ENCODE measurements at regions not wholly inside any gene's neighbourhood (a gene's known extent, or its start where the extent isn't known, plus 50 kb on each side); places are given as distances from the start of the nearest gene placed in this dataset.

GRCh38 chr7:155203059-155203881, 94.4 kb upstream of the INSIG1 start:
- no peak for DNase-seq

GRCh38 chr7:155203882-155204691, 93.6 kb upstream of the INSIG1 start:
- DNase-seq, result no peak

- no peak for DNase-seq
Observed at GRCh38 chr7:155204744-155205367, 92.8 kb upstream of the INSIG1 start.

- DNase-seq, result peak; percentile 86
Observed at GRCh38 chr7:155205368-155206317, 92.0 kb upstream of the INSIG1 start.

- peak; percentile 61 for DNase-seq
Observed at GRCh38 chr7:155206318-155207020, 91.2 kb upstream of the INSIG1 start.

GRCh38 chr7:155207326-155208002, 90.2 kb upstream of the INSIG1 start:
- no peak for DNase-seq

GRCh38 chr7:155208681-155209477, 88.8 kb upstream of the INSIG1 start:
- DNase-seq, result no peak

- DNase-seq, result no peak
Observed at GRCh38 chr7:155209478-155210319, 88.0 kb upstream of the INSIG1 start.

GRCh38 chr7:155210356-155210755, 87.3 kb upstream of the INSIG1 start:
- DNase-seq, result no peak

GRCh38 chr7:155211173-155211572, 86.5 kb upstream of the INSIG1 start:
- DNase-seq, result no peak

GRCh38 chr7:155211761-155212160, 85.9 kb upstream of the INSIG1 start:
- no peak for DNase-seq

- no peak for DNase-seq
Observed at GRCh38 chr7:155212301-155213015, 85.2 kb upstream of the INSIG1 start.

GRCh38 chr7:155213385-155213784, 84.3 kb upstream of the INSIG1 start:
- no peak for DNase-seq

- no peak for DNase-seq
Observed at GRCh38 chr7:155213955-155214740, 83.5 kb upstream of the INSIG1 start.

- DNase-seq, result no peak
Observed at GRCh38 chr7:155215576-155216325, 81.9 kb upstream of the INSIG1 start.

GRCh38 chr7:155216475-155217272, 81.0 kb upstream of the INSIG1 start:
- DNase-seq, result no peak
